LNCaP clone FGC (cell line): ENCODE measurements at regions not wholly inside any gene's neighbourhood (a gene's known extent, or its start where the extent isn't known, plus 50 kb on each side); places are given as distances from the start of the nearest gene placed in this dataset.
"Not testable (repeated sequence)": the region's sequence is repeated elsewhere in the genome, so short reads cannot be mapped to it uniquely, and the experiment has no call there.

ENCODE experiments used
- DNase-seq: peaks from one replicate; pipeline ENCODE4 v3.0.0-alpha.2; 2011; ENCODE audit warnings: low read depth
- H3K4me3 ChIP-seq: 2 replicates; pipeline ENCODE4 v1.5.1; 2011; ENCODE audit warnings: mild to moderate bottlenecking, low read depth, low read length, control low read depth
- CTCF ChIP-seq: IDR thresholded peaks from 2 replicates; pipeline ENCODE4 v1.5.1; 2012; ENCODE audit warnings: mild to moderate bottlenecking; ENCODE audit not compliant: control insufficient read depth, insufficient read depth; ENCODE audit errors: extremely low read depth

GRCh38 chr10:34041871-34042270 is 707.4 kb upstream of the NRP1 start:
- no peak for TF ChIP-seq CTCF
- no peak overlapping the region for H3K4me3 ChIP-seq
- no peak for DNase-seq

GRCh38 chr10:34037499-34037898 is 703.0 kb upstream of the NRP1 start:
- DNase-seq, result no peak
- no peak overlapping the region for H3K4me3 ChIP-seq
- no peak for TF ChIP-seq CTCF

DNA sequence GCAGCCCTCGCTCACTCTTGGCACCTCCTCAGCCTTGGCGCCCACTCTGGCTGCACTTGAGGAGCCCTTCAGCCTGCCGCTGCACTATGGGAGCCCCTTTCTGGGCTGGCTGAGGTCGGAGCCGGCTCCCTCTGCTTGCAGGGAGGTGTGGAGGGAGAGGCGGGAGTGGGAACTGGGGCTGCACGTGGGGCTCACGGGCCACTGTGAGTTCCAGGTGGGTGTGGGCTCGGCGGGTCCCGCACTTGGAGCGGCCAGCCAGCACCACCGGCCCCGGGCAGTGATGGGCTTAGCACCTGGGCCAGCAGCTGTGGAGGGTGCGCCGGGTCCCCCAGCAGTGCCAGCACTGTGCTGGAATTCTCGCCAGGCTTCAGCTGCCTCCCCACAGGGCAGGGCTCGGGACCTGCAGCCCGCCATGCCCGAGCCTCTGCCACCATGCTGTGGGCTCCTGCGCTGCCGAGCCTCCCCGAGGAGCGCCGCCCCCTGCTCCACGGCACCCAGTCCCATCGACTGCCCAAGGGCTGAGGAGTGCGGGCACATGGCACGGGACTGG is 700.8 kb upstream of the NRP1 start:
- not testable (repeated sequence) for DNase-seq

DNA sequence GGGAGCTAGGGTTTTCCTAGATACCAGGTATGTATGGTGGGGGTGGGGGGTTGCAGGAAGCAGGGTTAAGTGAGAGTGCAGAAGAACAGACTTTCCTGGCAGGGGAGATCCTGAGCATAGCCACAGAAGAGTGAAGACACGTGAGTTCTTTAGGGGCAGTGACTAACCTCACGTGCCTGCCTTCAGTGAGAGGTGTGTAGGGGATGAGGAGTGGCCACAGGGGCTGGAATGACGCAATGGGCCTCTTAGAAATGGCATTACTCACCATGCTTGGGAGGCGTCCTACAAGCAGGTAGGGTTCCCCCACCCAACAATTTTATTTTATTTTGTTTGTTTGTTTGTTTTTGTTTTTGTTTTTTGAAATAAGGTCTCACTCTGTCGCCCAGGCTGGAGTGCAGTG is 698.6 kb upstream of the NRP1 start:
- H3K4me3 ChIP-seq, result no peak overlapping the region
- no peak for TF ChIP-seq CTCF
- no peak for DNase-seq

More for the DNA sequence above, 700.8 kb upstream of the NRP1 start:
- H3K4me3 ChIP-seq, result not testable (repeated sequence)

DNA sequence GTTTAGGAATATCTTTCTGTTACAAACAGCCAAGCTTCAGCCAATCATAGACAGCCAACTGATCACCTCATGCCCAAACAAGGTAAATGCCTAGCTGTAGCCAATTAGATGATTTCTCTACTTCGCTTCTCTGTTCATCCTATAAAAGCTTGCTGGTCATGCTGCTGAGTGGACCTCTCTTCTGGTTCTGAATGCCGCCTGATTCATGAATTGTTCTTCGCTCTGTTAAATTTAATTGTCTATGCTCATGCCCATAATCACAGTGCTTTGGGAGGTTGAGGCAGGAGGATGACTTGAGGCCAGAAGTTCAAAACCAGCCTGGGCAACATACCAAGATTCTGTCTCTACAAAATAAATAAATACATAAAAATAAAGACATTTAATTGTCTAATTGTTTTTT is 698.1 kb upstream of the NRP1 start:
- no peak for TF ChIP-seq CTCF
- H3K4me3 ChIP-seq, result no peak overlapping the region
- no peak for DNase-seq

GRCh38 chr10:34031400-34031799 is 696.9 kb upstream of the NRP1 start:
- no peak overlapping the region for H3K4me3 ChIP-seq
- no peak for DNase-seq
- no peak for TF ChIP-seq CTCF

- no peak for TF ChIP-seq CTCF
- no peak for DNase-seq
- no peak overlapping the region for H3K4me3 ChIP-seq
Measured at GRCh38 chr10:34029455-34029854, 695.0 kb upstream of the NRP1 start.
